Activated CD4-positive, CD25-positive, alpha-beta regulatory T cell (primary cell): ENCODE measurements at regions not wholly inside any gene's neighbourhood (a gene's known extent, or its start where the extent isn't known, plus 50 kb on each side); places are given as distances from the start of the nearest gene placed in this dataset.
"Not testable (repeated sequence)": the region's sequence is repeated elsewhere in the genome, so short reads cannot be mapped to it uniquely, and the experiment has no call there.

Source experiments
- DNase-seq, 4 experiments: peaks; one replicate each; lab custom pipeline; 2025; lab: John Stamatoyannopoulos, UW

- DNase-seq: no peak
These were observed 120.2 kb upstream of the BANK1 start for GRCh38 chr4:101670370-101670769.

- DNase-seq: no peak
These were observed 120.7 kb upstream of the BANK1 start for GRCh38 chr4:101669832-101670188.

GRCh38 chr4:101669138-101669831, 121.2 kb upstream of the BANK1 start:
- no peak for DNase-seq

- DNase-seq: no peak
These were observed 123.2 kb upstream of the BANK1 start for GRCh38 chr4:101667348-101667747.

GRCh38 chr4:101660607-101661006, 129.9 kb upstream of the BANK1 start:
- no peak for DNase-seq

- DNase-seq: no peak
These were observed 134.7 kb upstream of the BANK1 start for GRCh38 chr4:101655857-101656256.

GRCh38 chr4:101655005-101655404, 135.5 kb upstream of the BANK1 start:
- no peak for DNase-seq

GRCh38 chr4:101651778-101652177, 138.8 kb upstream of the BANK1 start:
- DNase-seq: no peak

- no peak for DNase-seq
These were observed 140.6 kb upstream of the BANK1 start for GRCh38 chr4:101649790-101650515.

GRCh38 chr4:101647710-101648034, 142.9 kb upstream of the BANK1 start:
- DNase-seq: no peak

- DNase-seq: no peak
These were observed 146.0 kb upstream of the BANK1 start for GRCh38 chr4:101644516-101644915.

GRCh38 chr4:101643186-101643837, 147.2 kb upstream of the BANK1 start:
- DNase-seq: no peak

- not testable (repeated sequence) for DNase-seq
These were observed 157.8 kb upstream of the BANK1 start for GRCh38 chr4:101632766-101633165.

GRCh38 chr4:101630319-101630986, 160.1 kb upstream of the BANK1 start:
- no peak for DNase-seq

GRCh38 chr4:101621120-101621519, 169.4 kb upstream of the BANK1 start:
- DNase-seq: no peak

- DNase-seq: no peak
These were observed 174.9 kb upstream of the BANK1 start for GRCh38 chr4:101615652-101616051.

GRCh38 chr4:101606989-101607388, 183.5 kb upstream of the BANK1 start:
- not testable (repeated sequence) for DNase-seq

- DNase-seq: no peak
These were observed 185.6 kb upstream of the BANK1 start for GRCh38 chr4:101604976-101605375.

GRCh38 chr4:101600287-101600686, 190.2 kb upstream of the BANK1 start:
- no peak for DNase-seq

- DNase-seq: no peak
These were observed 190.9 kb upstream of the BANK1 start for GRCh38 chr4:101599620-101600019.

- no peak for DNase-seq
These were observed 193.6 kb upstream of the BANK1 start for GRCh38 chr4:101596781-101597552.

- DNase-seq: no peak
These were observed 195.9 kb upstream of the BANK1 start for GRCh38 chr4:101594588-101594987.
